Inflammatory macrophage (primary cell): ENCODE measurements at regions not wholly inside any gene's neighbourhood (a gene's known extent, or its start where the extent isn't known, plus 50 kb on each side); places are given as distances from the start of the nearest gene placed in this dataset.

Experiments
- DNase-seq, 2 donors: peaks; one replicate each; pipeline ENCODE4 v3.0.0-alpha.2; 2020 to 2022

DNA sequence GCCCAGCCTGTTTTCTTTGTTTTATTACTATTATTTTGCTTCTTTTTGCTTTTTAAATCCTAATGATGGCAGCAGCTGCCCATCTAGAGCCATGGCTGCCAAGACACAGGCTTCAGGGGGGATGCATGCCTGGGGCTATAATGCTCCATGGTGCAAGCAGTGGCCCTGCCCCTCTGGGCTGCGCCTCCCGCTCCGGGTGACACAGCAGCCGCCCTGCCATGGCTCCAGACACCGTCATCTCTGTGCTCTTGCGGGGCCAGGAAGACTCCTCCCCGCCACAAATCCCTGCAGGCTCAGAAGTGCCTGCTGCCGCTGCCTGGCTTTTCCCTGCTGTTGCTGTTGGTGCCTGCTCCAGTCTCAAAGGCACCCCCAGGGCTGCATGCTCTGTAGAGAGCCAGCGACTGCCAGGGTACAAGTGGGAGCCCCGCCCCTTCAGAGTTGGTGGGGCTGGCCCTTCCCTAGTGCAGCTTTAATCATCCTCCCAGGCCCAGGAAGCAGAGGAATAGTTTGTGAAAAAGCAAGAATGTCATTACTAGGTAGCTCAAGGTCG, 581.5 kb downstream of the FGF9 start:
- no peak for DNase-seq

DNA sequence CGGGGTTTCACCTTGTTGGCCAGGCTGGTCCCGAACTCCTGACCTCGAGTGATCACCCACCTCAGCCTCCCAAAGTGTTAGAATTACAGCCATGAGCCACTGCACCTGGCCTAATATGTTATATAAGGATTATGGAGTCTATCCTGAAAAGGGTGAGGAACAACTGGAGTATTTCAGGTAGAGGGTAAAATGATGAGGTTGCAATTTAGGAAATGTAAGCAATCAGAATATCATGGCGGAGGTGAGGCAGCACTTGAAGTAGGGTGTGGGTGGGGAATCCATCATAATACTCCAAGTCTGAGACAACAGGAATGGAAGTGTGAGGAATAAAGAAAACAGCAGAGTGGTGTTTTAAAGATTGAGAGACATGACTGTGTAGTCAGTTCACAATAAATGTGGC, 582.2 kb downstream of the FGF9 start:
- DNase-seq: no peak

DNA sequence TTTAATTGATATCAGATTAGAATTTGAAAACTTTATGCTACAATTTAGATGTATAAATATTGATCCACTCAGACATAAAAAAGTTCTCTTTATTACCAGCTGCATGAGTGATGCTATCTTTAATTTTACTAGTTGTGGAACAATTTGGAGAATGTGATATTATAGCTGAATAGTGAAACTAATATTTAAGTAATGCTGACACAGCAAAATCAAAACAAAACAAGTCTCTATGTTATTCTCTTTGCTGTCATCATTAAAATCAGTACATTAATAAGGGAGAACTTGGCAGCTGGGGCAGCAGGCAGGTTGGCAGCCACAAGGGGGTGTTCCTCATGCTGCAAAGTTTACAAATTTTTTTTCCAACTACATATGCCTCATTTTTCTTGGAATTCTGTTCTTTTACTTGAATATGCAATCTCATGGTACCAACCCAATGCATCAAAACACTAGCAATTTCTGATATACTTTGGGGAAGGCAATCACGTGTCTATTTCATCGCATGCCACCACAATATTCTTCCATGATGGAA, 585.3 kb downstream of the FGF9 start:
- DNase-seq: no peak

DNA sequence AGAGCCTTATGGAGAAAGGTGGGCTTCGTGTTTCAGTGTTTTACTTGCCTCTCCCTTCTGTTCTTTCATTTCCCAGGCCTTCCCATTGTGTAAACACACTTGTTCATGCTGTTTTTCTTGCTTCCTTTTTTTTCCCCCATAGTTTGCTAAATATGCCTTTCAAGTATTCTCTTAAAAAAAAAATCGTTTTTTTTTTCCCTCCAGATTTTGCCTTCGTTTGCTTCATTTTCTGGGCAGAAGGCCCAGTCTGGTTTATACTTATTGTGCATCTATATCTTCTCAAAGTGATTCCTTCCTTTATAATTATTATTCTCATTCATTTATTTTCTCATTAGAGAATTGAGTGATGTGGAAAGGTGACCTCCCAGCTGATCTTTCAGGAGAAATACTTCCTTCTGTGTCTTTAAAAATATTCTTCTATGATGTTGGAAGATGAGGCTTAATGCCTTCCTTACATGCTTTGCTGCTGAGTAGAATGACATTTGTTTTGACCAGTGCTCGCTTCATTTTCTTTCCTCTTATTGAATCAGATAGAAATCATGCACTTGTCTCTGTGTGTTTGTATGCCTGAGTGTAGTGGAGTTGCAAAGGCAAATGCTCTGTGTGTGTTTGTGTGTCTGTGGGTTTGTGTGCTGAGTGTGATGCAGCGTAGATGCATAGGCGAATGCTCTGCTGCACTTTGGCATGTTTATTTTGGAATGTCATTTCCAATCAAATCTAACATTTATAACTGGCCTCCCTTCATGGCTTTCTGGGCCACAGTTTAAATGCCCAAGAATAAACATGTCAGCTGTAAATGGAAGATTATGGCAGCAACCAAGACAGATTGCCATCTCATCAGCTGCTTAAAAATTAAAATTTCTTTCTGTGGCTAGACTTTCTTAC, 591.4 kb downstream of the FGF9 start:
- DNase-seq: no peak

- no peak for DNase-seq
Observed at GRCh38 chr13:22263185-22263584, 592.3 kb downstream of the FGF9 start.

DNA sequence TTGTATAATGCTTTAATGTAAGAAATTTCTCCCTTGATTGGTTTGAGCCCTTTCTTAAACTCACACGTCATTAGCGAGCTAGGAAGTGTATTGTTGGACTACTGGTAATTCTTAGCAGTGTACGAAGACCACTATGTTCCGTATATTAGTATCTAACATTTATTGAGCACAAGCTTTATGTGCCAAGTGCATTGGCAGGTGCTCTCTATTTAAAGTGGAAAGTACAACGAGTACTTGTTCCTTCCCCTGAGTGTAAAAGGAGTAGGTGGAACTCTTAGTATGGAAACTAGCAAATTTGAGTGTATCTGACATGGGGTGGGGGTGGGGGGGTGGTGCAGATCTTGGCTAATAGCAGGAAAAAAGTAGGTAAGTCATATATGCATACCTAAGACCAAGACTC, 594.7 kb downstream of the FGF9 start:
- DNase-seq: no peak

DNA sequence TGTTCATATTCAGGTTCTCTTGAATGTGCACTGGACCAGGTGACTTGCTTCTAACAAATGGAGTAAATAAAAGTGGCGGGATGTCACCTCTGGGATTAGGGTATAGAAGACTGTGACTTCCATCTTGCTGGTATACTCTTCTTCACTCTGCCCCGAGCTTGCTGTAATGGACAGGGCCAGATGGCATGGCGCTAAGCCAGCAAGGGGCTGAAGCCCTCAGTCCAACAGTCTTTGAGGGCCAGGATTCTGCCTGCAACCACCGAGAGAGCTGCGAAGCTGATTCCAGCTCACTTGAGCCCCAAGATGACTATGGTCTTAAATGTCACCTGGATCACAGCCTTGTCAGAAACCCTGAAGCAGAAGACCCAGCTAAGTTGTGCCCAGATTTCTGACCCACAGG, 600.0 kb downstream of the FGF9 start:
- no peak for DNase-seq

GRCh38 chr13:22271903-22272302, 601.0 kb downstream of the FGF9 start:
- DNase-seq: no peak

DNA sequence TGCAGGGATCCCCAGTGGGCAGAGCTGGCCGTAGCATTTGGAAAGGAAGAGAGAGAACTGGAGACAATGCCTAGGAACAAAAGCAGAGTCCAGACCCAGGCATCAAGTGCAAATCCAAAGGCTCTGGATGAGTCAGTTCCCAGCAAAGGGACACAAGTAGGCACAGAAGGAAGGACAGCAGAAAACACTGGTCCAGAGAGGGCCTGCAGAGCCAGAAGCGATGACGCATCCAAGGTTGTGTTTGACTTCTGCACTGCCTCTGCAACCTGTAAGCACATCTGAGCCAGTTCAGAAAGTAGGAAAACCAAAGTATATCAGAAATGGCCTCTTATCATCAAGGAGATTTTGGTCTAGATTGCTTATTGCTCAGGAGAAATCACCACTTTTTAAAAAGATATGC, 604.5 kb downstream of the FGF9 start:
- no peak for DNase-seq

DNA sequence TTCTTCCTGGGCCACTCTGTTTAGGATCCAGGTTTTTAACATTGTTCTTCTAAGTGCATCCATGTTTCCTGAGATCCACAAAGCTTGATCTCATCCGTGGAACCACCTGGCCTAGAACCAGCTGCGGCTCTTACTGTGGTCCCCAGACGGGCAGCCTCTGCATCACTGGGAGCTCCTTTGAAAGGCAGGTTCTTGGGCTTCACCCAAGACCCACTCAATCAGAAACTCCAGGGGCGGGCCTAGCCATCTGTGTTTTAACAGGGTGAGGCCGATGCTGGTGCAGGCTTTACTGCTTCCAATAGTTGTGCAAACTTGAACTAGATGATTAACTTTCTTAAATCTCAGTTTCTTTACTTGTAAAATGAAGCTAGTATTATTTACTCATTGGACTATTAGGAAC, 605.7 kb downstream of the FGF9 start:
- no peak for DNase-seq

DNA sequence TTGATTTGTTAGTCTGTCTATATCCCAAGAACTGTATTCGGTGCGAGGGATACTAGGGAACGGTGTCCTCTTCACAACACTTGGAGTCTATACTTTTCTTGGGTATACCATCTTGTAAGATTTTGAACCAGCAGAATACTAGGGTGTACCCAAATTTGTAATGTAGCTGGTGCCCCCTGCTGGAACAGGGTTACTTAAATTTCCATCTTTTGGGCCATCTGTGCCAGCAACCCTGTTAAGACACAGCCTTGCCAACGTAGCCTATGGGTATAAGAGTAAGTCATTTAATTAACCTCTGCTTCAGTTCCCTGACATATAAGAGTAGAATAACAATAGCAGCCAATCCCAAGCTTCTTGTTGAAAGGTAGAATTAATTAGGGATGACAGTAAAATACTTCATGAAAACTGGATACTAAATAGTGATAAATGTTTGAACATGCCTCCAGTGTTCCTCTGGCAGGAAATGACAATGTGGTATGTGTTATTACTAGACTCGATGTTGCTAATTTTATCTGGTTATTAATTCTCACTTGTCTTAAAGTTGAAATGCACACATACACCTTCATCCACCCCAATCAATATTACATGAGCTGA, 607.6 kb downstream of the FGF9 start:
- DNase-seq: peak; percentile 48 to 62

GRCh38 chr13:22285867-22286266, 615.0 kb downstream of the FGF9 start:
- DNase-seq: no peak

DNA sequence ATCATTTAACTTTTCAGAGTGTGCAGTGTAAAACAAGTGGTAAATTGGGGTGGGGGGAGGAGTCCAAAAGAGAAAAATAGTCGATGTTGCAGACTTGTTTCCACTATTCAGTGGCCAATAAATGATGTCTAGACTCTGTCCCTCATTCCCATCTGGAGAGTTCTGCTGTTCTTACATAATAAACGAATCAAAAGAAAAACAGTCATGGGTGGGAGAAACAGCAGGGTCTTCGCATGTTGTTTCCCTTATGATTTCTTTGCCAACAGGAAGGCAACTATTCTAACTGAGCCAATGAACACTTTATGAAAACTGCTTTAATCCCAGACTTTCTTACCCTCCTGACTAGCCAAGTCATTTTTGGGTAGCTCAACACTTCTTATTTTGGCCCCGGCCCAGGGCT, 615.5 kb downstream of the FGF9 start:
- DNase-seq: no peak

- no peak for DNase-seq
Observed at GRCh38 chr13:22287343-22287920, 616.6 kb downstream of the FGF9 start.

DNA sequence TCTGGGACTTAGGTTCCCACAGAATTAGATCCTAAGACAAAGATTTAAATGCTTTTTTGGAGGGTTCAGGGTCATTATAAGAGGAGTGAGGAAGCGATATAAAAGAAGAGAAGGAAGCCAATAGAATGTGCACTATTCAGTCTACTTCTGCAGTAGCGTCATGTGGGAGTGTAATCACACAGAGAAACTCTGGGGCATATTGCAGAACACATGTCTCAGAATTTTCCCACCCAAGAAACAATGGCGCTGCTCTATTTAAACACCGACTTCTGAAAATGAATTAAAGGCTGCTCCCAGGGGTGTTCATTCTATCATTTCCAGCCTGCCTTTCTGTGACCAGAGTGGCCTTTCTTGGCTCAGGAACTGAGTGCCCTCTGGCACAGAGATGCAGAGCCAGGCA, 617.6 kb downstream of the FGF9 start:
- DNase-seq: no peak

- DNase-seq: no peak
Observed at GRCh38 chr13:22289711-22290110, 618.8 kb downstream of the FGF9 start.

DNA sequence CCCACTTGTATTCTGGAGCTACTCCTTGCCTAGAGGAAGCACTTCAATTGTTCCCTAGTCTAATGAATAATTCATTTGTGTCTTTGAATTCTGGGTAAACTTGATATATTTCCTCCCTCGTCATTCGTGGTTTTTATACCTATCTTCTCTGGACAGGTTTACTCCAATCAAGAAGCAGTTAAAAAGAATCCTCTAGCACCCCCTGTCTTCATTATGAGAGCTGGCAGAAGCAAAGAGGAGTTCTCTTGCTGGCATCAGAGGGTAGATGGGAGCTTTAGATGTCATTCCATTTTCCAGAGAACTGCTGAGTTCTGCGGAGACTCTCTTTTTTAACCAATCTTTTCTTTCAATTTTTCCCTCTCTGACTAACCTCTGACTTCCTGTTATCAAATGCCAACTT, 627.7 kb downstream of the FGF9 start:
- no peak for DNase-seq

DNA sequence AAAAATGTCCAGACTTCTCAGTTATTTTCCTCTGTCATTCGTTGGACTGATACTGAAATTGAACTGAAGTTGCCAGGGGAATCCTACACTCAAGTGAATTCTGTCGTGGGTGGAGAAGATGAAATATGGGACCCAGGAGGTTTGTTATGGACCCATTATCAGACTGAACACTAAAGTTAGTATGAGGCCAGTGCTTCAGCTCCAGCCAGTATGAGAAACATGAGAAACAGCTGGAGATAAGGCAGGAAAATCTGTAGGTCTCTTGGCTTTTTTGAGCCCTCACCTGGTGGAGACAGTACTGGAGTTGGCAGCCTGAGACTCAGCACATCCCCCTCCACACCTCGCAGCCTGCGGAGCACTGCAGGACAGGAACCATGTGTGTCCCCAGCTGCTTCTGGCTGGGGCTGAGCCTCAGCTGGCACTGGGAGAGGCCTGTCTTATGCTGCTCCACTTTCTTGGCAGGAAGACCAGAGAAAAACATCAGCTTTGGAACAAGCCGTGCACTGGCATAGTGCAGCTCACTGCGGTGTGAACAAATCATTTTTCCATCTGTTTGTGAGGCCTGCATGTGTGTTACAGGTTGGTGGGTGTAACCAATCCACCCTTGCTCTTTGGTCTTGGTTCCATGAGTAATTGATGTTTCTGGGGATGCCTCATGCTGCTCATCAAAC, 641.0 kb downstream of the FGF9 start:
- DNase-seq: no peak

DNA sequence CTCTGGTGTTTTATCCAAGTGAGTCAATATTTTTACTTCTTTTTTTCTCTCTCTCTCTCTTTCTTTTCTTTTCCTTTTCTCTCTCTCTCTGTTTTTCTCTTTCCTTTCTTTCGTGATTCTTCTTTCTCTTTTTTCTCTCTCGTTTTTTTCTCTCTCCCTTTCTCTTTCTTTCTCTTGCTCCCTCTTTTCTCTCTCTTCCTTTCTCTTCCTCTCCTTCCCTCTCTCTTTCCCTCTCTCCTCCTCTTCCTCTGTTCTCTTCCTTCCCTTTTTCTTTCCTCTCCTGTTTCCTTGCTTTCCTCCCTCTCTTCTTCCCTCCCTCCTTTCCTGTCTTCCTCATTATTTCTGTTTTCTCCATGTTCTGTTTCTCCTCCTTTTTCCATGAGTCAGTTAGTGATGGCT, 641.5 kb downstream of the FGF9 start:
- no peak for DNase-seq

GRCh38 chr13:22316494-22317025, 645.7 kb downstream of the FGF9 start:
- DNase-seq: no peak

GRCh38 chr13:22320991-22321390, 650.1 kb downstream of the FGF9 start:
- no peak for DNase-seq

- DNase-seq: no peak
Observed at GRCh38 chr13:22325761-22326160, 654.9 kb downstream of the FGF9 start.

DNA sequence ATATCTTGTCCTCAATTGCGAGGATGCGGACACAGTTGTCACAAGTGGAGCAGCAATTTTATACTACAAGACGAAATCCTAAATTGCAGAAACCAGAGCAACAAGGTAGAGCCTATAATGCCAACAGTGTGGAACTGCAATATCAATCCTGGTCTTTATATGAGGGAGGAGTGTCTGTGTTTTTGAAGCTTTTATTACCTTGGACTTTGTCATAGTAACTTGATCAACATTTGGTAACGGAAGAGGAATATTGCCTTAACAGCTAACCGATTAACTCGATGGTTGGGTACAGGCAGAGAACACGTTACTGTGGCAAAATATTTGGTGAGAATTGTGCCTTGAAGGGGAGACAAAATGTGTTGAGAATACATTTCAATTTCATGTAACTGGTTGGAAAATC, 661.5 kb downstream of the FGF9 start:
- no peak for DNase-seq
